T-cell (primary cell): ENCODE measurements at regions not wholly inside any gene's neighbourhood (a gene's known extent, or its start where the extent isn't known, plus 50 kb on each side); places are given as distances from the start of the nearest gene placed in this dataset.
"Not testable (repeated sequence)": the region's sequence is repeated elsewhere in the genome, so short reads cannot be mapped to it uniquely, and the experiment has no call there.

Experiments
- ATAC-seq, 4 experiments: fragments of 200-7000 bp in 3 of 4; fragments of 150-1000 bp in 1 of 4; cut with Tn5 transposase; replicated peaks in 1 of 4; 1 replicate in 3 of 4; 2 replicates in 1 of 4; pipeline ENCODE4 v1.10.0; 2021; ENCODE audit warnings: moderate library complexity in 3 of 4, mild to moderate bottlenecking in 2 of 4, moderate number of reproducible peaks in 1 of 4
- CTCF ChIA-PET, 2 donors: fragments of 300-600 bp; sonication (Branson Sonifier 250); formaldehyde crosslinking; loops; one replicate each; lab custom pipeline; 2022; ENCODE audit warnings: antibody characterized with exemption in 2 of 2; lab: Charles Lee
- POLR2A ChIA-PET, 2 donors: fragments of 300-600 bp; sonication (Branson Sonifier 250); formaldehyde crosslinking; loops; one replicate each; lab custom pipeline; 2022; ENCODE audit warnings: antibody characterized with exemption in 2 of 2; lab: Charles Lee
- DNase-seq, 35 experiments: peaks; one replicate each; pipeline versions ENCODE4 v3.0.0 to v3.0.0-alpha.2; 2013 to 2023
- H3K27ac ChIP-seq: one replicate; pipeline ENCODE4 v1.5.1; 2013; ENCODE audit warnings: low read length
- H3K27me3 ChIP-seq, 2 experiments: replicated peaks in 1 of 2; 1 replicate in 1 of 2; 2 replicates in 1 of 2; pipeline versions ENCODE4 v1.6.1 to v1.7.0; 2013; ENCODE audit warnings: low read length in 1 of 2, mixed read lengths in 1 of 2; ENCODE audit not compliant: control insufficient read depth in 2 of 2, insufficient read depth in 2 of 2; ENCODE audit errors: extremely low read depth in 1 of 2
- H3K36me3 ChIP-seq, 2 donors: 1 replicate in 1 of 2; 2 replicates in 1 of 2; pipeline versions ENCODE4 v1.6.1 to v1.7.0; 2013; ENCODE audit warnings: low read length in 1 of 2; ENCODE audit not compliant: control insufficient read depth in 2 of 2, insufficient read depth in 1 of 2; ENCODE audit errors: extremely low read depth in 1 of 2
- H3K4me1 ChIP-seq, 2 experiments: 1 replicate in 1 of 2; 2 replicates in 1 of 2; pipeline versions ENCODE4 v1.6.1 to v1.7.0; 2013; ENCODE audit warnings: low read length in 2 of 2, mixed read lengths in 1 of 2; ENCODE audit not compliant: insufficient read depth in 2 of 2, control insufficient read depth in 1 of 2; ENCODE audit errors: extremely low read depth in 1 of 2
- H3K4me3 ChIP-seq, 2 donors: 1 replicate in 1 of 2; 2 replicates in 1 of 2; pipeline versions ENCODE4 v1.5.1 to v1.7.0; 2013; ENCODE audit warnings: mild to moderate bottlenecking in 2 of 2, low read length in 1 of 2, moderate library complexity in 1 of 2; ENCODE audit not compliant: control insufficient read depth in 1 of 2; ENCODE audit errors: extremely low read depth in 1 of 2
- H3K9me3 ChIP-seq: 2 replicates; pipeline ENCODE4 v1.7.0; 2013
- H3K27ac Mint-ChIP-seq, 2 donors: one replicate each; pipeline ENCODE4 v1.8.0; 2020 to 2021; ENCODE audit warnings: mild to moderate bottlenecking in 2 of 2, mixed read lengths in 2 of 2
- H3K27me3 Mint-ChIP-seq, 2 donors: one replicate each; pipeline ENCODE4 v1.8.0; 2021 to 2022; ENCODE audit warnings: mixed read lengths in 2 of 2
- H3K36me3 Mint-ChIP-seq: one replicate; pipeline ENCODE4 v1.8.0; 2021; ENCODE audit warnings: mixed read lengths
- H3K4me1 Mint-ChIP-seq, 3 donors: one replicate each; pipeline ENCODE4 v1.8.0; 2020 to 2022; ENCODE audit warnings: mixed read lengths in 3 of 3, mild to moderate bottlenecking in 1 of 3
- H3K4me3 Mint-ChIP-seq, 3 donors: one replicate each; pipeline ENCODE4 v1.8.0; 2020 to 2022; ENCODE audit warnings: mild to moderate bottlenecking in 3 of 3, mixed read lengths in 3 of 3, moderate library complexity in 3 of 3
- H3K9me3 Mint-ChIP-seq, 3 donors: one replicate each; pipeline ENCODE4 v1.8.0; 2020 to 2022; ENCODE audit warnings: mixed read lengths in 3 of 3
- WGBS: methylation state at CpG from one replicate; pipeline ENCODE4 v1.1.5; 2013; ENCODE audit warnings: missing lambda C conversion rate; ENCODE audit not compliant: insufficient coverage; 5-methylcytosine and 5-hydroxymethylcytosine counted together

GRCh38 chr2:100751871-100752625 lies 67.9 kb upstream of the NPAS2 start:
- H3K36me3 Mint-ChIP-seq, H3K27ac ChIP-seq, H3K4me3 ChIP-seq, H3K9me3 ChIP-seq, CTCF ChIA-PET, H3K36me3 ChIP-seq, H3K9me3 Mint-ChIP-seq, H3K27ac Mint-ChIP-seq, H3K4me3 Mint-ChIP-seq, DNase-seq, H3K4me1 ChIP-seq, ATAC-seq, H3K27me3 ChIP-seq: not testable (repeated sequence)
- POLR2A ChIA-PET: interaction anchor here in 1 of 2 donors (0.6 kb wide), 1 partner anchor 69 kb away, joined by 3 read pairs; no protein-coding TSS in a partner anchor
- Mint-ChIP-seq H3K27me3 (peaks cover 14 to 24% of the 10 kb centered on the region in 2 donors), H3K4me1 (peaks cover 4 to 18% (median 5%) of the 10 kb centered on the region in 3 donors)
- WGBS: no CpG with 5 or more reads among the region's 5 CpGs

GRCh38 chr2:100752628-100753333 lies 67.2 kb upstream of the NPAS2 start:
- POLR2A ChIA-PET: interaction anchor here in 1 of 2 donors (0.6 kb wide), 1 partner anchor 69 kb away, joined by 3 read pairs; no protein-coding TSS in a partner anchor
- no peaks in the 10 kb centered on the region for H3K9me3 ChIP-seq
- Mint-ChIP-seq H3K9me3 (no peaks in the 10 kb centered on the region), H3K4me1 (peaks cover 4 to 15% (median 4%) of the 10 kb centered on the region in 3 donors), H3K27ac (no peak overlapping the region), H3K27me3 (peaks cover 16 to 21% of the 10 kb centered on the region in 2 donors), H3K4me3 (no peak overlapping the region), H3K36me3 (no peaks in the 10 kb centered on the region)
- peaks cover 0 to 4% of the 10 kb centered on the region in 2 experiments for H3K27me3 ChIP-seq
- DNase-seq (no peak), ATAC-seq (no peak)
- H3K4me3 ChIP-seq: no peak overlapping the region
- no peaks in the 10 kb centered on the region for H3K36me3 ChIP-seq
- CTCF ChIA-PET: no interaction called here
- H3K27ac ChIP-seq: no peak overlapping the region
- no CpG with 5 or more reads among the region's 2 CpGs for WGBS
- peaks cover 3 to 7% of the 10 kb centered on the region in 2 experiments for H3K4me1 ChIP-seq

GRCh38 chr2:100753444-100753843 lies 66.5 kb upstream of the NPAS2 start:
- H3K9me3 ChIP-seq: no peaks in the 10 kb centered on the region
- Mint-ChIP-seq H3K4me1 (peaks cover 0 to 12% (median 3%) of the 10 kb centered on the region in 3 donors), H3K4me3 (no peak overlapping the region), H3K36me3 (no peaks in the 10 kb centered on the region), H3K9me3 (peaks cover 0 to under 1% (median 0%) of the 10 kb centered on the region in 3 donors), H3K27ac (no peak overlapping the region), H3K27me3 (peaks cover 16 to 20% of the 10 kb centered on the region in 2 donors)
- WGBS: 54% methylated on average over 3 of the region's 4 CpGs
- no peak overlapping the region for H3K27ac ChIP-seq
- H3K36me3 ChIP-seq: no peaks in the 10 kb centered on the region
- no peak overlapping the region for H3K4me3 ChIP-seq
- ATAC-seq (no peak), DNase-seq (no peak)
- H3K4me1 ChIP-seq: peaks cover under 1 to 3% of the 10 kb centered on the region in 2 experiments
- H3K27me3 ChIP-seq: no peaks in the 10 kb centered on the region
- CTCF ChIA-PET: interaction anchor here in 1 of 2 donors (1.2 kb wide), 1 partner anchor 17 kb away, joined by 3 read pairs; no protein-coding TSS in a partner anchor
- POLR2A ChIA-PET: no interaction called here

- H3K27me3 Mint-ChIP-seq: peaks cover 16 to 20% of the 10 kb centered on the region in 2 donors
- peaks cover 0 to 5% (median 0%) of the 10 kb centered on the region in 3 donors for H3K9me3 Mint-ChIP-seq
Observed at GRCh38 chr2:100753881-100754280, 66.1 kb upstream of the NPAS2 start.

GRCh38 chr2:100754951-100755350 lies 65.0 kb upstream of the NPAS2 start:
- H3K27ac ChIP-seq: no peak overlapping the region
- WGBS: no CpG with 5 or more reads among the region's 4 CpGs
- CTCF ChIA-PET: no interaction called here
- no peak for ATAC-seq
- POLR2A ChIA-PET: no interaction called here
- peaks cover 0 to 3% of the 10 kb centered on the region in 2 experiments for H3K4me1 ChIP-seq
- no peak for DNase-seq
- H3K27me3 ChIP-seq: no peaks in the 10 kb centered on the region
- no peaks in the 10 kb centered on the region for H3K9me3 ChIP-seq
- no peak overlapping the region for H3K27ac Mint-ChIP-seq
- H3K4me1 Mint-ChIP-seq: peaks cover 0 to 12% (median 3%) of the 10 kb centered on the region in 3 donors
- no peaks in the 10 kb centered on the region for H3K36me3 Mint-ChIP-seq
- H3K4me3 ChIP-seq: no peak overlapping the region
- peaks cover 16 to 20% of the 10 kb centered on the region in 2 donors for H3K27me3 Mint-ChIP-seq
- H3K4me3 Mint-ChIP-seq: no peak overlapping the region
- peaks cover 0 to 5% (median 0%) of the 10 kb centered on the region in 3 donors for H3K9me3 Mint-ChIP-seq
- no peaks in the 10 kb centered on the region for H3K36me3 ChIP-seq

More at GRCh38 chr2:100753881-100754280, 66.1 kb upstream of the NPAS2 start:
- Histone ChIP-seq H3K4me1 (peaks cover 0 to 3% of the 10 kb centered on the region in 2 experiments), H3K36me3 (no peaks in the 10 kb centered on the region), H3K4me3 (no peak overlapping the region), H3K27ac (no peak overlapping the region), H3K27me3 (no peaks in the 10 kb centered on the region), H3K9me3 (no peaks in the 10 kb centered on the region)
- H3K4me1 Mint-ChIP-seq: peaks cover 0 to 12% (median 3%) of the 10 kb centered on the region in 3 donors
- ATAC-seq (no peak), DNase-seq (no peak)
- CTCF ChIA-PET: interaction anchor here in 1 of 2 donors (1.2 kb wide), 1 partner anchor 18 kb away, joined by 3 read pairs; no protein-coding TSS in a partner anchor
- POLR2A ChIA-PET: no interaction called here
- no peak overlapping the region for H3K27ac Mint-ChIP-seq
- no peaks in the 10 kb centered on the region for H3K36me3 Mint-ChIP-seq
- no peak overlapping the region for H3K4me3 Mint-ChIP-seq
- WGBS: no CpG with 5 or more reads among the region's 1 CpG

- H3K4me3 Mint-ChIP-seq: no peak overlapping the region
- WGBS: no CpG with 5 or more reads among the region's 2 CpGs
Observed at GRCh38 chr2:100755441-100755840, 64.5 kb upstream of the NPAS2 start.

More at GRCh38 chr2:100755441-100755840, 64.5 kb upstream of the NPAS2 start:
- peak overlapping the region in 1 of 2 donors; percentile 44 for H3K27ac Mint-ChIP-seq
- ChIA-PET POLR2A (no interaction called here), CTCF (no interaction called here)
- H3K9me3 Mint-ChIP-seq: peaks cover 0 to 5% (median 0%) of the 10 kb centered on the region in 3 donors
- no peaks in the 10 kb centered on the region for H3K36me3 Mint-ChIP-seq
- Histone ChIP-seq H3K36me3 (no peaks in the 10 kb centered on the region), H3K4me1 (peaks cover 0 to 3% of the 10 kb centered on the region in 2 experiments), H3K27me3 (no peaks in the 10 kb centered on the region), H3K9me3 (no peaks in the 10 kb centered on the region), H3K27ac (no peak overlapping the region), H3K4me3 (no peak overlapping the region)
- peaks cover 0 to 12% (median 3%) of the 10 kb centered on the region in 3 donors for H3K4me1 Mint-ChIP-seq
- DNase-seq: no peak
- peaks cover 16 to 20% of the 10 kb centered on the region in 2 donors for H3K27me3 Mint-ChIP-seq
- ATAC-seq: no peak
